ENCODE measurements at regions not wholly inside any gene's neighbourhood (a gene's known extent, or its start where the extent isn't known, plus 50 kb on each side); places are given as distances from the start of the nearest gene placed in this dataset.

DNA sequence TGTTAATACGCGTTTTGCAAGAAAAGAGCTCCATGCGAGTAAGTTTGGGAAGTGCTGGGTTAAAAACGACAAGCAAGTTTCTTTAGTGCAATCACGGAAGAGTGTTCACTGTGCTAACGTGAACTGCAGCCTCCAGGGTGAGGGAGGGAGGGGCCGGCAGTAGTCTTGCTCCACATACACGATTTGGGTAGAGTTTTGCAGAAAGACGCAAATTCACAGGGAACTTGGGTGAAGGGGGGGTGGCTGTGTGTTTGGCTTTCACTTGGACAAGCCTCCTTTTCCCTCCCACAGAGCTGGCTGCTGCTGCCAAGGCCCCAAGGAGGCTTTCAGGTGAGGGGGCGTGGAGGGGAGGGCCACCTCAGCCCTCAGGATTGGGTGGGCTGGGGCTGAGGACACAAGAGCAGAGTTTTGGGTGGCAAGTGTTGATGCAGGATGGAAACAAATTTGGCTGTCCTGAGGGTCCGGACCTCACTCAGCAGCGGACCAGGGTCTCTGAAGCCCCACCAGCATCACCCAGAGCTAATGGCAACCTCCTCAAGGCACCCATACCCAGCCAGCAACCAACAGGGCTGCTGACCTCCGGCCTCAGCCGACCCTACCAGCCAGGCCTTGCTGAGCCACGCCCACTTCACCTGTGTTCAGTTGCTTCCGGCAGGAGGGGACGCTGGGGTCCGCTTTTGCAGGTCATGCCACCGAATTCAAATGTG, 204.5 kb downstream of the ERMARD start:
- Histone ChIP-seq H3K36me3 (ENCODE audit: control insufficient read depth, insufficient read depth, low read length) (no peaks in the 10 kb centered on the region), H3K4me3 (ENCODE audit: low read depth, low read length) (no peak overlapping the region), H3K27me3 (ENCODE audit: control insufficient read depth, insufficient read depth, low read length) (no peaks in the 10 kb centered on the region)
- DNase-seq (ENCODE audit: low read depth) (no peak), FAIRE-seq (no peak)
- TF ChIP-seq, protein P1, sequence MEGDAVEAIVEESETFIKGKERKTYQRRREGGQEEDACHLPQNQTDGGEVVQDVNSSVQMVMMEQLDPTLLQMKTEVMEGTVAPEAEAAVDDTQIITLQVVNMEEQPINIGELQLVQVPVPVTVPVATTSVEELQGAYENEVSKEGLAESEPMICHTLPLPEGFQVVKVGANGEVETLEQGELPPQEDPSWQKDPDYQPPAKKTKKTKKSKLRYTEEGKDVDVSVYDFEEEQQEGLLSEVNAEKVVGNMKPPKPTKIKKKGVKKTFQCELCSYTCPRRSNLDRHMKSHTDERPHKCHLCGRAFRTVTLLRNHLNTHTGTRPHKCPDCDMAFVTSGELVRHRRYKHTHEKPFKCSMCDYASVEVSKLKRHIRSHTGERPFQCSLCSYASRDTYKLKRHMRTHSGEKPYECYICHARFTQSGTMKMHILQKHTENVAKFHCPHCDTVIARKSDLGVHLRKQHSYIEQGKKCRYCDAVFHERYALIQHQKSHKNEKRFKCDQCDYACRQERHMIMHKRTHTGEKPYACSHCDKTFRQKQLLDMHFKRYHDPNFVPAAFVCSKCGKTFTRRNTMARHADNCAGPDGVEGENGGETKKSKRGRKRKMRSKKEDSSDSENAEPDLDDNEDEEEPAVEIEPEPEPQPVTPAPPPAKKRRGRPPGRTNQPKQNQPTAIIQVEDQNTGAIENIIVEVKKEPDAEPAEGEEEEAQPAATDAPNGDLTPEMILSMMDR (IDR thresholded peaks at IDR 0.05; ENCODE audit: insufficient read depth, low read length, severe bottlenecking): no peak

DNA sequence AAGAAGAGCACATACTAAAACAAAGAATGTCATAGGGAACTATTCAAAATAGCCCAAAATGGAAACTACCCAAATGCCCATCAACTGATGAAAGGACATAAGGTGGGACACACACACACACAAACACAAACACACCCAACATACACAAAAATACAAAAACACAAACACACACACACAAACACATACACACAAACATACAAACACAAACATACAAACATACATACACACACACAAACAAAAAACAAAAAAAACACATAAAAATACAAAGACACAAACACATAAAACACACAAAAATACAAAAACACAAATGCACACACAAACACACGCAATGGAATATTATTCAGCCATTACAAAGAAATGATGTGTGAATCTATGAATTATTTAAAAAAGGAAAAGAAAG, 203.6 kb downstream of the ERMARD start:
- TF ChIP-seq, protein P1 (IDR thresholded peaks at IDR 0.05; ENCODE audit: insufficient read depth, low read length, severe bottlenecking): no peak
- no peaks in the 10 kb centered on the region for H3K36me3 ChIP-seq (ENCODE audit: control insufficient read depth, insufficient read depth, low read length)
- no peak overlapping the region for H3K4me3 ChIP-seq (ENCODE audit: low read depth, low read length)
- H3K27me3 ChIP-seq (ENCODE audit: control insufficient read depth, insufficient read depth, low read length): no peaks in the 10 kb centered on the region
- FAIRE-seq (no peak), DNase-seq (ENCODE audit: low read depth) (no peak)

DNA sequence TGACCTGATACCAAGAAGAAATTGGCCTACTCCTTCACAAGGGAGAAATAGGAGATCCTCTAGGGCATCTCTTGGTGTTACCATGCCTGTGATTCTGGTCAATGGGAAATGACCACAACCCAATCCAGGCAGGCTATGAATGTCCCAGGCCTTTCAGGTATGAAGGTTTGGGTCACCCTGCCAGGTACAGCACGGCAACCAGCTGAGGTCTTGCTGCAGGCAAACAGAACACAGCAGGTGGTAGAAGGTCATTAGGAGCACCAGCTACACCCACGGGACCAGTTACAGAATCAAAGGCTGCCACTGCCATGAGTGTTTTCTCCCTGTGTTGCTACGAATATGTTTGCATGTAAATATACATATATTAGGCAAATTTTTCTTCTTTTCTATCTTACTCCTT, 202.3 kb downstream of the ERMARD start:
- DNase-seq (ENCODE audit: low read depth): no peak
- FAIRE-seq: no peak
- H3K36me3 ChIP-seq (ENCODE audit: control insufficient read depth, insufficient read depth, low read length): no peaks in the 10 kb centered on the region
- H3K4me3 ChIP-seq (ENCODE audit: low read depth, low read length): no peak overlapping the region
- TF ChIP-seq, protein P1 (IDR thresholded peaks at IDR 0.05; ENCODE audit: insufficient read depth, low read length, severe bottlenecking): no peak
- H3K27me3 ChIP-seq (ENCODE audit: control insufficient read depth, insufficient read depth, low read length): no peaks in the 10 kb centered on the region

DNA sequence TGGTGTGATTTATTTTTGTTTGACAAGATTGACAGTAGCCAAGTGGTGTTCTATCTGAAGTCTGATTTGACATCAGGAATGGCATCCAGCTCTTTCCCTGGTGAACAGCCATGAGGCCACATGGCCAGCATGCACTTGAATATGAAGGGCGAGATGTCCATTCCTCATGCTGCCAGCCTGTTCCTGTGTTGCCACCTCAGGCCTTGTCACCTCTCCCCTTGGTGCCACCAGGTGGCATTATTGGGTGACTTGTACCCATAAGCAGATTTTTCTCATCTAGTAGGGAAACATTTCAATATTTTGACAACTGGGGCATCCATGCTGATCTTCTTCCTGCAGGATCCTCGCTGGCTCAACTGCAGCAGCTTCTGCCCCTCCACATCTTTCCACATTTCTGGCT, 199.1 kb downstream of the ERMARD start:
- Histone ChIP-seq H3K36me3 (ENCODE audit: control insufficient read depth, insufficient read depth, low read length) (no peaks in the 10 kb centered on the region), H3K27me3 (ENCODE audit: control insufficient read depth, insufficient read depth, low read length) (no peaks in the 10 kb centered on the region), H3K4me3 (ENCODE audit: low read depth, low read length) (no peak overlapping the region)
- DNase-seq (ENCODE audit: low read depth) (peak; percentile 17), FAIRE-seq (no peak)
- TF ChIP-seq, protein P1 (IDR thresholded peaks at IDR 0.05; ENCODE audit: insufficient read depth, low read length, severe bottlenecking): peak; percentile 46

DNA sequence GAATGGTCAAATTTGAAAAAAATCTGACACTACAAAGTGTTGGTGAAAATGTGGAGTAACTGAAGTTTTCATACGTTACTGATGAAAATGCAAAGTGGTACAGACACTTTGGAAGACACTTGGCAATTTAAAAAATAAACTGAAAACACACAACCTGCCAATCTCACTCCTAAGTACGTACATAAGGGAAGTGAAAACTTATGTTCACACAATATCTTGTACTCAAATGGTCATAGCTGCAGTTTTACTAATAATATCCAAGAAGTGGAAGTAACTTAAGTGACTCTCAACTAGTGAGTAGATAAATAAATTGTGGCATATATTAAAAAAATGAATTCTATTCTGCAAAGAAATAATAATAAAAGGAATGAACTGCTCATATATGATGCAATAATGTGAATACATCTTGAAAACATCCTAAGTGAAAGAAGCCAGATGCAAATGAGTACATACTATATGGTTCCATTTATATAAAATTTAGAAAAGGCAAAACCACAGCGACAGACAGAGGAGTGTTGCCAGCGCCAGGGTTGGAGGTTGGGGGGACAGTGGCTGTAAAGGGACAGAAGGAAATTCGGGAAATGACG, 198.2 kb downstream of the ERMARD start:
- TF ChIP-seq, protein P1 (IDR thresholded peaks at IDR 0.05; ENCODE audit: insufficient read depth, low read length, severe bottlenecking): no peak
- Histone ChIP-seq H3K36me3 (ENCODE audit: control insufficient read depth, insufficient read depth, low read length) (no peaks in the 10 kb centered on the region), H3K4me3 (ENCODE audit: low read depth, low read length) (no peak overlapping the region), H3K27me3 (ENCODE audit: control insufficient read depth, insufficient read depth, low read length) (no peaks in the 10 kb centered on the region)
- no peak for DNase-seq (ENCODE audit: low read depth)
- no peak for FAIRE-seq
